IPS-11a (cell line): ENCODE measurements at regions not wholly inside any gene's neighbourhood (a gene's known extent, or its start where the extent isn't known, plus 50 kb on each side); places are given as distances from the start of the nearest gene placed in this dataset.
"Not testable (repeated sequence)": the region's sequence is repeated elsewhere in the genome, so short reads cannot be mapped to it uniquely, and the experiment has no call there.

Experiments
- H3K4me3 ChIP-seq: one replicate; pipeline ENCODE4 v1.5.1; 2013; ENCODE audit warnings: low read depth, low read length, control low read depth

GRCh38 chr5:87787625-87788256 is 375.0 kb upstream of the CCNH start:
- H3K4me3 ChIP-seq = no peak overlapping the region

GRCh38 chr5:87787086-87787485 is 374.4 kb upstream of the CCNH start:
- H3K4me3 ChIP-seq = no peak overlapping the region

GRCh38 chr5:87786471-87786870 is 373.7 kb upstream of the CCNH start:
- no peak overlapping the region for H3K4me3 ChIP-seq

GRCh38 chr5:87785554-87786335 is 373.0 kb upstream of the CCNH start:
- no peak overlapping the region for H3K4me3 ChIP-seq

GRCh38 chr5:87784879-87785495 is 372.3 kb upstream of the CCNH start:
- H3K4me3 ChIP-seq = no peak overlapping the region

GRCh38 chr5:87784311-87784710 is 371.6 kb upstream of the CCNH start:
- H3K4me3 ChIP-seq = no peak overlapping the region

- no peak overlapping the region for H3K4me3 ChIP-seq
These were observed 370.2 kb upstream of the CCNH start for GRCh38 chr5:87782916-87783315.

- no peak overlapping the region for H3K4me3 ChIP-seq
These were observed 369.2 kb upstream of the CCNH start for GRCh38 chr5:87781976-87782375.

- H3K4me3 ChIP-seq = no peak overlapping the region
These were observed 368.4 kb upstream of the CCNH start for GRCh38 chr5:87780831-87781760.

- no peak overlapping the region for H3K4me3 ChIP-seq
These were observed 366.1 kb upstream of the CCNH start for GRCh38 chr5:87778876-87779275.

GRCh38 chr5:87777877-87778276 is 365.1 kb upstream of the CCNH start:
- H3K4me3 ChIP-seq = no peak overlapping the region

GRCh38 chr5:87776785-87777184 is 364.1 kb upstream of the CCNH start:
- no peak overlapping the region for H3K4me3 ChIP-seq

GRCh38 chr5:87776302-87776701 is 363.6 kb upstream of the CCNH start:
- not testable (repeated sequence) for H3K4me3 ChIP-seq

GRCh38 chr5:87775228-87775627 is 362.5 kb upstream of the CCNH start:
- no peak overlapping the region for H3K4me3 ChIP-seq

GRCh38 chr5:87774804-87775203 is 362.1 kb upstream of the CCNH start:
- no peak overlapping the region for H3K4me3 ChIP-seq

GRCh38 chr5:87770601-87771121 is 357.9 kb upstream of the CCNH start:
- H3K4me3 ChIP-seq = peak overlapping the region; percentile 14

- peak overlapping the region; percentile 14 for H3K4me3 ChIP-seq
These were observed 357.4 kb upstream of the CCNH start for GRCh38 chr5:87770016-87770570.

GRCh38 chr5:87769157-87769556 is 356.4 kb upstream of the CCNH start:
- H3K4me3 ChIP-seq = no peak overlapping the region

- H3K4me3 ChIP-seq = no peak overlapping the region
These were observed 355.5 kb upstream of the CCNH start for GRCh38 chr5:87768190-87768589.

GRCh38 chr5:87765009-87765408 is 352.3 kb upstream of the CCNH start:
- H3K4me3 ChIP-seq = no peak overlapping the region

GRCh38 chr5:87762631-87763030 is 349.9 kb upstream of the CCNH start:
- no peak overlapping the region for H3K4me3 ChIP-seq
